ENCODE measurements at regions not wholly inside any gene's neighbourhood (a gene's known extent, or its start where the extent isn't known, plus 50 kb on each side); places are given as distances from the start of the nearest gene placed in this dataset.

DNA sequence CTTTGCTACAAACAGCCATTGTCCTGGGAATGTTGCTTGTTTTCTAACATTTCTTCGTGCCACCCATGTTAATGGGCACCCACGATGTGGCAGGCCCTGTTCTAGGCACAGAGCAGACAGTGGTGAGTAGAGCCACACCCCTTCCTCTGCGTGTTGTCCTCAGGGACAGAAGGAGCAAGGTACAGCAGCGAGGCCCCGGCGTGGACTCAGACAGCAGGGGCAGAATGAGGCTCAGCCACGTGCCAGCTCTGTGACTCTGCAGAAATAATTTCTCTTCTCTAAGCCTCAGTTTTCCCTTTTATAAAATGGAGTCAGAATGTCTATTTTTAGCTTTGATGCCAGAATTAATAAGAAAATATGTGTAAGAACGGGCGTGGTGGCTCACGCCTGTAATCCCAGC lies 401.7 kb downstream of the TSN start:
- intact Hi-C loops (cut with DNase I): no loop called here
- no peak overlapping the region for H3K4me3 ChIP-seq
- H3K4me1 ChIP-seq: no peaks in the 10 kb centered on the region
- no peak for DNase-seq
- TF ChIP-seq POLR2A (IDR thresholded peaks at IDR 0.05): no peak
- TF ChIP-seq, protein P1, sequence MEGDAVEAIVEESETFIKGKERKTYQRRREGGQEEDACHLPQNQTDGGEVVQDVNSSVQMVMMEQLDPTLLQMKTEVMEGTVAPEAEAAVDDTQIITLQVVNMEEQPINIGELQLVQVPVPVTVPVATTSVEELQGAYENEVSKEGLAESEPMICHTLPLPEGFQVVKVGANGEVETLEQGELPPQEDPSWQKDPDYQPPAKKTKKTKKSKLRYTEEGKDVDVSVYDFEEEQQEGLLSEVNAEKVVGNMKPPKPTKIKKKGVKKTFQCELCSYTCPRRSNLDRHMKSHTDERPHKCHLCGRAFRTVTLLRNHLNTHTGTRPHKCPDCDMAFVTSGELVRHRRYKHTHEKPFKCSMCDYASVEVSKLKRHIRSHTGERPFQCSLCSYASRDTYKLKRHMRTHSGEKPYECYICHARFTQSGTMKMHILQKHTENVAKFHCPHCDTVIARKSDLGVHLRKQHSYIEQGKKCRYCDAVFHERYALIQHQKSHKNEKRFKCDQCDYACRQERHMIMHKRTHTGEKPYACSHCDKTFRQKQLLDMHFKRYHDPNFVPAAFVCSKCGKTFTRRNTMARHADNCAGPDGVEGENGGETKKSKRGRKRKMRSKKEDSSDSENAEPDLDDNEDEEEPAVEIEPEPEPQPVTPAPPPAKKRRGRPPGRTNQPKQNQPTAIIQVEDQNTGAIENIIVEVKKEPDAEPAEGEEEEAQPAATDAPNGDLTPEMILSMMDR (IDR thresholded peaks at IDR 0.05): no peak
- no peak overlapping the region for H3K27ac ChIP-seq
- no peaks in the 10 kb centered on the region for H3K27me3 ChIP-seq
- H3K36me3 ChIP-seq: no peaks in the 10 kb centered on the region
- no peaks in the 10 kb centered on the region for H3K9me3 ChIP-seq
- WGBS, 2 donors: 78 to 94% methylated on average over 5 to 10 of the region's 10 CpGs

- H3K27ac ChIP-seq: no peak overlapping the region
- no peaks in the 10 kb centered on the region for H3K27me3 ChIP-seq
- 36 to 50% methylated on average over 1 of the region's 1 CpG for WGBS, 2 donors
- TF ChIP-seq POLR2A (IDR thresholded peaks at IDR 0.05): no peak
- TF ChIP-seq, protein P1 (IDR thresholded peaks at IDR 0.05): no peak
- no peak for DNase-seq
- intact Hi-C loops (cut with DNase I): no loop called here
- no peaks in the 10 kb centered on the region for H3K4me1 ChIP-seq
- H3K36me3 ChIP-seq: no peaks in the 10 kb centered on the region
- no peak overlapping the region for H3K4me3 ChIP-seq
- H3K9me3 ChIP-seq: no peaks in the 10 kb centered on the region
Measured at GRCh38 chr2:122163617-122164016, 408.2 kb downstream of the TSN start.

GRCh38 chr2:122164964-122165363 lies 409.5 kb downstream of the TSN start:
- H3K27me3 ChIP-seq: no peaks in the 10 kb centered on the region
- intact Hi-C loops (cut with DNase I): no loop called here
- DNase-seq: no peak
- H3K4me3 ChIP-seq: no peak overlapping the region
- no peaks in the 10 kb centered on the region for H3K9me3 ChIP-seq
- no peak overlapping the region for H3K27ac ChIP-seq
- no peaks in the 10 kb centered on the region for H3K4me1 ChIP-seq
- H3K36me3 ChIP-seq: no peaks in the 10 kb centered on the region
- WGBS, 2 donors: 77 to 86% methylated on average over 8 of the region's 8 CpGs
- TF ChIP-seq POLR2A (IDR thresholded peaks at IDR 0.05): no peak
- TF ChIP-seq, protein P1 (IDR thresholded peaks at IDR 0.05): no peak

DNA sequence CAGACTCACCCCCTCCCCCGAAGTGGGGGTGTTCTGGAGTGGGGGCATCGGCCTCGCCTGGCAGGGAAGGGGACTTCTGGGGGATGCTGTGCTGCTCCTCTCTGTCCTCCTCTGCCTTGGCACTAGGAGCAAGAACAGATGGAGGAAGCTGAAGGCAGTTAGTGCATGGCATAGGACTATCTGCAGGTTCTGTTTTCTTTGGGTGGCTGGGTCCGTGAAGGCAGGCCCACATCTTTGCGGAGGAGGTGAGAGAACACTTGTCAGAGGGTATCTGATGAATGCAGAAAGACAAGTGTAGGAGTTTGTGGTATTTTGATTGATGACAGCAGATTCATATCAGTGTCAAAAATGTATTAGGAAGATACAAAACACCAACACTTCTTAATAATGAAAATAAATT lies 411.4 kb downstream of the TSN start:
- DNase-seq: no peak
- Histone ChIP-seq H3K27ac (no peak overlapping the region), H3K4me1 (no peaks in the 10 kb centered on the region), H3K4me3 (no peak overlapping the region), H3K27me3 (no peaks in the 10 kb centered on the region), H3K9me3 (no peaks in the 10 kb centered on the region), H3K36me3 (no peaks in the 10 kb centered on the region)
- intact Hi-C loops (cut with DNase I): no loop called here
- TF ChIP-seq POLR2A (IDR thresholded peaks at IDR 0.05): no peak
- TF ChIP-seq, protein P1 (IDR thresholded peaks at IDR 0.05): no peak
- 62 to 67% methylated on average over 2 to 3 of the region's 5 CpGs for WGBS, 2 donors

- Histone ChIP-seq H3K27ac (no peak overlapping the region), H3K4me1 (no peaks in the 10 kb centered on the region), H3K36me3 (no peaks in the 10 kb centered on the region), H3K4me3 (no peak overlapping the region), H3K9me3 (no peaks in the 10 kb centered on the region), H3K27me3 (no peaks in the 10 kb centered on the region)
- no peak for TF ChIP-seq POLR2A (IDR thresholded peaks at IDR 0.05)
- TF ChIP-seq, protein P1 (IDR thresholded peaks at IDR 0.05): no peak
- intact Hi-C loops (cut with DNase I): no loop called here
- 71 to 79% methylated on average over 8 of the region's 8 CpGs for WGBS, 2 donors
- DNase-seq: no peak
Measured at GRCh38 chr2:122167515-122167914, 412.1 kb downstream of the TSN start.

All from esophagus squamous epithelium (tissue), 5 donors.